Inflammatory macrophage (primary cell): ENCODE measurements at regions not wholly inside any gene's neighbourhood (a gene's known extent, or its start where the extent isn't known, plus 50 kb on each side); places are given as distances from the start of the nearest gene placed in this dataset.

Experiments used
- DNase-seq, 2 donors: peaks; one replicate each; pipeline ENCODE4 v3.0.0-alpha.2; 2020 to 2022

- no peak for DNase-seq
Measured at GRCh38 chr4:67220861-67221260, 324.4 kb downstream of the CENPC start.

GRCh38 chr4:67218883-67219282, 326.4 kb downstream of the CENPC start:
- no peak for DNase-seq

- no peak for DNase-seq
Measured at GRCh38 chr4:67207941-67208441, 337.3 kb downstream of the CENPC start.

- no peak for DNase-seq
Measured at GRCh38 chr4:67204441-67204840, 340.9 kb downstream of the CENPC start.

- DNase-seq = no peak
Measured at GRCh38 chr4:67201334-67201733, 344.0 kb downstream of the CENPC start.

GRCh38 chr4:67198727-67199126, 346.6 kb downstream of the CENPC start:
- DNase-seq = no peak

GRCh38 chr4:67167849-67168248, 377.5 kb downstream of the CENPC start:
- no peak for DNase-seq

- no peak for DNase-seq
Measured at GRCh38 chr4:67162690-67163089, 382.6 kb downstream of the CENPC start.

- DNase-seq = no peak
Measured at GRCh38 chr4:67161311-67161710, 384.0 kb downstream of the CENPC start.

GRCh38 chr4:67160394-67160793, 384.9 kb downstream of the CENPC start:
- DNase-seq = no peak

- DNase-seq = no peak
Measured at GRCh38 chr4:67158666-67159065, 386.6 kb downstream of the CENPC start.

GRCh38 chr4:67152976-67153375, 392.3 kb downstream of the CENPC start:
- DNase-seq = no peak

- DNase-seq = no peak
Measured at GRCh38 chr4:67151376-67152343, 393.6 kb downstream of the CENPC start.

- DNase-seq = no peak
Measured at GRCh38 chr4:67141586-67141985, 403.7 kb downstream of the CENPC start.

- no peak for DNase-seq
Measured at GRCh38 chr4:67134616-67135015, 410.7 kb downstream of the CENPC start.

- no peak for DNase-seq
Measured at GRCh38 chr4:67133162-67133561, 412.1 kb downstream of the CENPC start.

- DNase-seq = no peak
Measured at GRCh38 chr4:67131224-67131623, 414.1 kb downstream of the CENPC start.

- DNase-seq = no peak
Measured at GRCh38 chr4:67130411-67130810, 414.9 kb downstream of the CENPC start.

GRCh38 chr4:67126570-67126969, 418.7 kb downstream of the CENPC start:
- no peak for DNase-seq

GRCh38 chr4:67125636-67126514, 419.4 kb downstream of the CENPC start:
- no peak for DNase-seq

- no peak for DNase-seq
Measured at GRCh38 chr4:67124716-67125115, 420.6 kb downstream of the CENPC start.

- no peak for DNase-seq
Measured at GRCh38 chr4:67122029-67122428, 423.3 kb downstream of the CENPC start.

GRCh38 chr4:67120369-67120768, 424.9 kb downstream of the CENPC start:
- DNase-seq = no peak
